Left renal pelvis (tissue), 4 donors: ENCODE measurements at regions not wholly inside any gene's neighbourhood (a gene's known extent, or its start where the extent isn't known, plus 50 kb on each side); places are given as distances from the start of the nearest gene placed in this dataset.

Experiments
- DNase-seq, 4 donors: peaks; one replicate each; pipeline ENCODE4 v3.0.0-alpha.2; 2013; ENCODE audit warnings: low read depth in 4 of 4, low spot score in 3 of 4

GRCh38 chr15:93894438-93895036, 336.8 kb upstream of the MCTP2 start:
- DNase-seq: no peak

- no peak for DNase-seq
These were observed 344.2 kb upstream of the MCTP2 start for GRCh38 chr15:93887151-93887550.

GRCh38 chr15:93882779-93883178, 348.6 kb upstream of the MCTP2 start:
- DNase-seq: no peak

- DNase-seq: no peak
These were observed 349.2 kb upstream of the MCTP2 start for GRCh38 chr15:93882141-93882540.

- no peak for DNase-seq
These were observed 350.1 kb upstream of the MCTP2 start for GRCh38 chr15:93881310-93881709.

- no peak for DNase-seq
These were observed 351.0 kb upstream of the MCTP2 start for GRCh38 chr15:93880358-93880757.

- no peak for DNase-seq
These were observed 360.8 kb upstream of the MCTP2 start for GRCh38 chr15:93870583-93870982.

GRCh38 chr15:93866948-93867347, 364.4 kb upstream of the MCTP2 start:
- DNase-seq: no peak

- peak in 2 of 4 donors; percentile 3 to 32 for DNase-seq
These were observed 364.9 kb upstream of the MCTP2 start for GRCh38 chr15:93866476-93866875.

GRCh38 chr15:93865586-93865985, 365.8 kb upstream of the MCTP2 start:
- DNase-seq: peak in 1 of 4 donors; percentile 5

- no peak for DNase-seq
These were observed 368.6 kb upstream of the MCTP2 start for GRCh38 chr15:93862791-93863190.

- DNase-seq: no peak
These were observed 369.2 kb upstream of the MCTP2 start for GRCh38 chr15:93861956-93862741.

GRCh38 chr15:93861413-93861812, 369.9 kb upstream of the MCTP2 start:
- DNase-seq: no peak

- DNase-seq: no peak
These were observed 370.7 kb upstream of the MCTP2 start for GRCh38 chr15:93860701-93861100.

GRCh38 chr15:93859176-93859575, 372.2 kb upstream of the MCTP2 start:
- DNase-seq: no peak

- DNase-seq: no peak
These were observed 376.1 kb upstream of the MCTP2 start for GRCh38 chr15:93855181-93855826.

GRCh38 chr15:93854088-93854487, 377.3 kb upstream of the MCTP2 start:
- no peak for DNase-seq

GRCh38 chr15:93852761-93853160, 378.6 kb upstream of the MCTP2 start:
- DNase-seq: no peak

GRCh38 chr15:93848490-93848889, 382.9 kb upstream of the MCTP2 start:
- DNase-seq: no peak

- DNase-seq: no peak
These were observed 383.3 kb upstream of the MCTP2 start for GRCh38 chr15:93848076-93848475.

GRCh38 chr15:93846148-93846547, 385.2 kb upstream of the MCTP2 start:
- DNase-seq: no peak

- no peak for DNase-seq
These were observed 393.9 kb upstream of the MCTP2 start for GRCh38 chr15:93837450-93837849.
